ENCODE measurements at regions not wholly inside any gene's neighbourhood (a gene's known extent, or its start where the extent isn't known, plus 50 kb on each side); places are given as distances from the start of the nearest gene placed in this dataset.

DNA sequence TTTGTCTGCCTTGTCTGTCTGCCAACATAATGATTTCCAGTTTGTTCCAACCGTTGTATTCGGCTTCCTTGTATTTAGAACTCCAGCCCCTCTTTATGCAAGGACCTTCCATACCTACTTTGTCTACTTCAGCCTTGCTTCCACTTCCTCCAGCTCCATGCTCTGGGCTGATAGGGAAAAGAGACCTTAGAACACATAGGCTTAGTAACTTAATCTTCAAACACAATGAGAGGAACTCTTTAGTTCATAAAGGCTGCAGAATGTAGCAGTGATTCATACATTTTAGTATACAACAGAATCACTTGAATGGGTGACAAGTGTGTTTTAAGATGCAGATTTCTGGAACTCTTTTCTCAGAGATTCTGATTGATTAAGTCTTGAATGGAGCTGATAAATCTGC is 102.8 kb upstream of the IFNE start:
- TF ChIP-seq, protein P1, sequence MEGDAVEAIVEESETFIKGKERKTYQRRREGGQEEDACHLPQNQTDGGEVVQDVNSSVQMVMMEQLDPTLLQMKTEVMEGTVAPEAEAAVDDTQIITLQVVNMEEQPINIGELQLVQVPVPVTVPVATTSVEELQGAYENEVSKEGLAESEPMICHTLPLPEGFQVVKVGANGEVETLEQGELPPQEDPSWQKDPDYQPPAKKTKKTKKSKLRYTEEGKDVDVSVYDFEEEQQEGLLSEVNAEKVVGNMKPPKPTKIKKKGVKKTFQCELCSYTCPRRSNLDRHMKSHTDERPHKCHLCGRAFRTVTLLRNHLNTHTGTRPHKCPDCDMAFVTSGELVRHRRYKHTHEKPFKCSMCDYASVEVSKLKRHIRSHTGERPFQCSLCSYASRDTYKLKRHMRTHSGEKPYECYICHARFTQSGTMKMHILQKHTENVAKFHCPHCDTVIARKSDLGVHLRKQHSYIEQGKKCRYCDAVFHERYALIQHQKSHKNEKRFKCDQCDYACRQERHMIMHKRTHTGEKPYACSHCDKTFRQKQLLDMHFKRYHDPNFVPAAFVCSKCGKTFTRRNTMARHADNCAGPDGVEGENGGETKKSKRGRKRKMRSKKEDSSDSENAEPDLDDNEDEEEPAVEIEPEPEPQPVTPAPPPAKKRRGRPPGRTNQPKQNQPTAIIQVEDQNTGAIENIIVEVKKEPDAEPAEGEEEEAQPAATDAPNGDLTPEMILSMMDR (IDR thresholded peaks at IDR 0.05; ENCODE audit: low read depth, low read length), result no peak
- DNase-seq (ENCODE audit: extremely low read depth, low read depth), result no peak

GRCh38 chr9:21585756-21586752 is 103.9 kb upstream of the IFNE start:
- TF ChIP-seq, protein P1 (IDR thresholded peaks at IDR 0.05; ENCODE audit: low read depth, low read length), result peak; percentile 20
- no peak for DNase-seq (ENCODE audit: extremely low read depth, low read depth)

DNA sequence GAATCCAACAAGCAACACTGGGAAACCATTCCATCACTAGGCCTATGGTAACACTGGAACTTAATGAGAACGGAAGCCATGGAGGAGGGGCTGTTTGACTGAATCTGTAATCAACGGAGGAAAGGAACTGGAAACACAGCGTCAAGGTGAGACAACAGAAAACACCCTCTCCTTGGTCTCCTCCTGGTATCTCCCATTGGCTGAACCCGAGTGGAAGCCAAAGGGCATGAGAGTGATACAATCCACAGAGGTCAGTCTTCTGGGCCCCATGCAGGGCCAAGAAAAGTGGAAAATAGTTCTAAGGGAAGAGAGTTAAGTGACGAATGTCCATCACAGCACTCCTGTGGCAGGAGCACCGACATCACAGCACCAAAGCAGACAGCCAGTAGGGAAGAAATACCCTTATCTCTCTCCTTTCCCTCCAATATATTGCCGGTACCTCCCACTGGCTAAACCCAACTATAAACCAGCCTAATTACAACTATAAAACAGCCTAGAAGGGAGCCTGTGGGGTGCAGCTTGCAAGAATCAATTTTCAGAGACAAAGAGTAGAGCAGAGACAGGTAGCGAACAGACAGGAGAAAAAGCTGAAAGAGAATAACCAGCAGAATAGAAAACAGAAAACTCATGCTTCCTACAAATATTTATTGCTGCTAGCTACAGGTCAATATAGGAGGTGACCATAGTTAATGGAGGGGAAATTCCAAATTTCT is 107.4 kb upstream of the IFNE start:
- DNase-seq (ENCODE audit: extremely low read depth, low read depth), result no peak
- TF ChIP-seq, protein P1 (IDR thresholded peaks at IDR 0.05; ENCODE audit: low read depth, low read length), result no peak

GRCh38 chr9:21590058-21590996 is 108.2 kb upstream of the IFNE start:
- TF ChIP-seq, protein P1 (IDR thresholded peaks at IDR 0.05; ENCODE audit: low read depth, low read length), result no peak
- no peak for DNase-seq (ENCODE audit: extremely low read depth, low read depth)

- TF ChIP-seq, protein P1 (IDR thresholded peaks at IDR 0.05; ENCODE audit: low read depth, low read length), result no peak
- DNase-seq (ENCODE audit: extremely low read depth, low read depth), result peak; percentile 90
Measured at GRCh38 chr9:21591221-21592062, 109.3 kb upstream of the IFNE start.

DNA sequence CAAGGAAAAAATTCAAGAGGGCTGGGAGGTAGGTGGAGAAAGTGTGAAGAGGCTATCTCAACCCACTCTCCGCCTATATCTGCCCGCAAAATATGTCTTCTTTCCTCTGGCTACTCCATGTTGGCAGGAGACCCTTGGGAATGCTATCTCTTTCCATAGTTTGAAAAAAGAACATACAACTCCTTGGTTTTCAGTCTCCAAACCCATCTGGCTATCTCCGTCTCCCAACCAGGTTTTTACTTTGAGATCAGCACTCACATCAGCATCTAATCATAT is 109.9 kb upstream of the IFNE start:
- TF ChIP-seq, protein P1 (IDR thresholded peaks at IDR 0.05; ENCODE audit: low read depth, low read length), result no peak
- no peak for DNase-seq (ENCODE audit: extremely low read depth, low read depth)
